Endothelial cell (in vitro differentiated cells): ENCODE measurements at regions not wholly inside any gene's neighbourhood (a gene's known extent, or its start where the extent isn't known, plus 50 kb on each side); places are given as distances from the start of the nearest gene placed in this dataset.

ENCODE experiments used
- DNase-seq: peaks from one replicate; pipeline ENCODE4 v3.0.0; 2021; ENCODE audit warnings: low spot score
- H3K27ac Mint-ChIP-seq: one replicate; pipeline ENCODE4 v1.8.0; 2021; ENCODE audit warnings: mixed read lengths, inconsistent platforms; ENCODE audit not compliant: unreplicated experiment
- H3K27me3 Mint-ChIP-seq: one replicate; pipeline ENCODE4 v1.8.0; 2021; ENCODE audit warnings: mild to moderate bottlenecking, moderate library complexity, mixed read lengths, inconsistent platforms; ENCODE audit not compliant: unreplicated experiment
- H3K36me3 Mint-ChIP-seq: one replicate; pipeline ENCODE4 v1.8.0; 2021; ENCODE audit warnings: mild to moderate bottlenecking, low read depth, mixed read lengths, inconsistent platforms; ENCODE audit not compliant: unreplicated experiment
- H3K4me1 Mint-ChIP-seq: one replicate; pipeline ENCODE4 v1.8.0; 2021; ENCODE audit warnings: mild to moderate bottlenecking, mixed read lengths, inconsistent platforms; ENCODE audit not compliant: unreplicated experiment
- H3K4me3 Mint-ChIP-seq: one replicate; pipeline ENCODE4 v1.8.0; 2021; ENCODE audit warnings: mild to moderate bottlenecking, mixed read lengths, inconsistent platforms; ENCODE audit not compliant: unreplicated experiment
- H3K9me3 Mint-ChIP-seq: one replicate; pipeline ENCODE4 v1.8.0; 2021; ENCODE audit warnings: mixed read lengths, inconsistent platforms; ENCODE audit not compliant: unreplicated experiment
- CTCF ChIP-seq: fragments of 200-600 bp; sonication (generic); IDR thresholded peaks from one replicate; pipeline ENCODE4 v1.5.0; 2021; ENCODE audit warnings: antibody characterized with exemption; ENCODE audit not compliant: unreplicated experiment

DNA sequence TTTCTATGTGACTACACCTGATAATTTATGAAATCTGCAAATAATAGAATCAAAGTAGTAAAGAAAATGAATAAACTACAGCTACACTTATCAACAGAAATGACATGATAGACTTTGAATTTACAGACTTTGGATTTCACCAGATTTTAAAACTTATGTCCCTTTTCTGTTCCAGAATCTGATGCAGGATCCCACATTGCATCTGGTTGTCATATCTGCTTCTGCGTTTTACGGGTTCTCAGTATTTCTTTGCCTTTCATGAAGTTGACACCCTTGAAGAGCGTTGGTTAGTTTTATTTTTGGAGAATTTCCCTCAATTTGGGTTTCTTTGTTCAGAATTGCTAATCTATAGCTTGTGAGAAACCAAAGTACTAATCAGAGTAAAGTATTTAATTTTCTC is 174.9 kb upstream of the ADCY2 start:
- Mint-ChIP-seq H3K36me3 (no peaks in the 10 kb centered on the region), H3K27ac (no peak overlapping the region), H3K4me1 (no peaks in the 10 kb centered on the region), H3K4me3 (no peak overlapping the region), H3K9me3 (no peaks in the 10 kb centered on the region), H3K27me3 (no peaks in the 10 kb centered on the region)
- DNase-seq = no peak
- TF ChIP-seq CTCF = no peak

DNA sequence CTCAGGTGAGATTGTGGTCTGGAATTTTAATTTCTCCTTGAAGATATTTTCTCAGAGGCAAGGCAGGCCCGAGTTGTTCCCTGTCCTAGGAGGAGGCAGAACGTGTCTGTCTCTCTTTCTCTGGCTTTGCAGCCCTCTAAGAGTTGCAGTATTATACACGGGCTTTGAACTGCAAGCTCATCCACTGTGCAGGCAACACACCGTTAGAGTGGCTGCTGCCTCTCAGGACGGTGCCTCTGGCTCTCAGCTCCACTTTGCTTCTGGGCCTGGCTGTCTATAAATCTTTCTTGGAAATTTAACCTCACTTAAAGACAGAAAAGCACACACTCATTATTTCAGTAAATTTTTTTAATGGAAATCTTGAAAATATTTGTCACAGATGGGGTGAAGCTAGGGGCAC is 170.1 kb upstream of the ADCY2 start:
- DNase-seq = no peak
- peaks cover 8% of the 10 kb centered on the region for H3K9me3 Mint-ChIP-seq
- no peaks in the 10 kb centered on the region for H3K4me1 Mint-ChIP-seq
- no peak overlapping the region for H3K27ac Mint-ChIP-seq
- TF ChIP-seq CTCF = no peak
- H3K4me3 Mint-ChIP-seq = no peak overlapping the region
- H3K36me3 Mint-ChIP-seq = peaks cover 7% of the 10 kb centered on the region
- no peaks in the 10 kb centered on the region for H3K27me3 Mint-ChIP-seq

GRCh38 chr5:7242118-7242710 is 153.7 kb upstream of the ADCY2 start:
- TF ChIP-seq CTCF = no peak
- H3K27me3 Mint-ChIP-seq = no peaks in the 10 kb centered on the region
- no peaks in the 10 kb centered on the region for H3K9me3 Mint-ChIP-seq
- no peaks in the 10 kb centered on the region for H3K4me1 Mint-ChIP-seq
- no peak overlapping the region for H3K27ac Mint-ChIP-seq
- H3K36me3 Mint-ChIP-seq = no peaks in the 10 kb centered on the region
- H3K4me3 Mint-ChIP-seq = no peak overlapping the region
- DNase-seq = no peak

DNA sequence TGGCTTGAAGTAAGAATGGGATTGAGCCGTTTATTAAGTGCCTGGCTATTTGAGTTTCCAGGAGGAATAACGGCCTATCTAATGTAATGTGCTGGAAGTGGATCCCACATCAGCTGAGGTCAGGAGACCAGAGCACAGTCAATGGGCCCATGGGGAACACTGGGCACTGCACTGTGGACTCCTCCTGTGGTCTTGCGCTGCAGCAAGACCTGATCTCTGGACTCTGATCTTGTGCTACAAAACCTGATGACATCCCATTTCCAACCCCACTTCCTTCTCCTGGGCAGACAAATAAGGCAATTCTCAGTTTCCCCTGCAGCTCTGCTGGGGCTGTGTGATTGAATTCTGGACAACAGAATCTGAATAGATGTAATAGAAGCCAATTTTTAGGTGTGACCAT is 151.7 kb upstream of the ADCY2 start:
- Mint-ChIP-seq H3K27me3 (no peaks in the 10 kb centered on the region), H3K36me3 (no peaks in the 10 kb centered on the region), H3K9me3 (no peaks in the 10 kb centered on the region), H3K27ac (no peak overlapping the region), H3K4me3 (no peak overlapping the region), H3K4me1 (no peaks in the 10 kb centered on the region)
- no peak for TF ChIP-seq CTCF
- DNase-seq = no peak

DNA sequence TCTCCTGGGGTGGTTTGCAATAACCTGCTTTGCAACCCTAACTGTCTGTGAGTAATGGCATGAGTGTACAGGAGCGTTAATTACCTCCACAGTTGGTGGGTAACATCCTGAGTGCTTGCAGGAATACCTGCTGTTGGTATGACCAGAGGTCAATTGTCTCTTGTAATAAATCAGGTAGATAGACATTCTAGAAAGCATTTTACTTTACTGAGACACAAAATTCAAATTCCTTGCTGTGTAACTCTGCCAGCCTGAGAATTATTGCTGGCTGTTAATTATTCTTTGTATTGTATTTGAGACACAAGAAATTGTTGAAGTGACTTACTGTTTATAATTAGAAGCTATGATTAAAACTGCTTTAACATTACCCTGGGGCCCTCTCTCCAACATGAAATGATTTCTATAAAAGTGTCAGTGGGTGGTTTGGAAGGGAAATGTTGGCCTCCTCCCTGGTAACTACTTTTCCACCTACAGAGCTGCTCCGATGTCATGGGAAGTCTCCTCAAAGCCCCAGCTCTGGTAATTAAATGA is 150.8 kb upstream of the ADCY2 start:
- Mint-ChIP-seq H3K4me3 (no peak overlapping the region), H3K9me3 (no peaks in the 10 kb centered on the region), H3K27ac (no peak overlapping the region)

More for the DNA sequence above, 150.8 kb upstream of the ADCY2 start:
- H3K36me3 Mint-ChIP-seq = no peaks in the 10 kb centered on the region
- H3K4me1 Mint-ChIP-seq = no peaks in the 10 kb centered on the region
- DNase-seq = no peak
- no peaks in the 10 kb centered on the region for H3K27me3 Mint-ChIP-seq
- TF ChIP-seq CTCF = no peak
